IMR-90 (cell line): ENCODE measurements at regions not wholly inside any gene's neighbourhood (a gene's known extent, or its start where the extent isn't known, plus 50 kb on each side); places are given as distances from the start of the nearest gene placed in this dataset.

ENCODE experiments used
- ATAC-seq: fragments of 200-7000 bp; cut with Tn5 transposase; 2 replicates; pipeline ENCODE4 v1.9.1; 2020; ENCODE audit warnings: low read depth, mild to moderate bottlenecking, moderate library complexity
- BruUV-seq: library from RNA; stranded (reverse); fragments of 400-500 nt; replicated peaks from 2 replicates; lab custom pipeline; 2021; lab: Mats Ljungman, UMichigan
- CTCF ChIA-PET: fragments of 300-600 bp; formaldehyde crosslinking; extraction: SDS; loops from one replicate; lab custom pipeline; 2021; ENCODE audit warnings: antibody characterized with exemption; lab: Yijun Ruan, JAX
- POLR2A ChIA-PET: fragments of 300-600 bp; sonication (Branson Sonifier 250); formaldehyde crosslinking; loops from one replicate; lab custom pipeline; 2022; ENCODE audit warnings: antibody characterized with exemption; ENCODE audit not compliant: unreplicated experiment; lab: Charles Lee
- DNase-seq: peaks from one replicate; pipeline ENCODE4 v3.0.0; 2013
- H2AFZ ChIP-seq: replicated peaks from 2 replicates; pipeline ENCODE3; 2013; ENCODE audit warnings: low read length, mild to moderate bottlenecking; ENCODE audit not compliant: poor library complexity
- H2AK5ac ChIP-seq: 2 replicates; pipeline ENCODE4 v1.6.1; 2013; ENCODE audit warnings: low read depth, low read length, inconsistent platforms
- H2AK9ac ChIP-seq: replicated peaks from 2 replicates; pipeline ENCODE3; 2013; ENCODE audit warnings: mild to moderate bottlenecking, low read depth, low read length, moderate library complexity; ENCODE audit not compliant: poor library complexity
- H2BK120ac ChIP-seq: 2 replicates; pipeline ENCODE4 v1.6.1; 2013; ENCODE audit warnings: low read depth, low read length, inconsistent platforms
- H2BK15ac ChIP-seq: 3 replicates; pipeline ENCODE4 v1.6.1; 2013; ENCODE audit warnings: low read depth, low read length, inconsistent platforms
- H2BK20ac ChIP-seq: 2 replicates; pipeline ENCODE4 v1.6.1; 2013; ENCODE audit warnings: low read depth, mild to moderate bottlenecking, inconsistent platforms, low read length, moderate library complexity
- H2BK5ac ChIP-seq: 2 replicates; pipeline ENCODE4 v1.6.1; 2013; ENCODE audit warnings: mild to moderate bottlenecking, low read depth, low read length, inconsistent platforms; ENCODE audit not compliant: poor library complexity, severe bottlenecking
- H3K14ac ChIP-seq: replicated peaks from 2 replicates; pipeline ENCODE4 v1.6.1; 2013; ENCODE audit warnings: low read depth, low read length, inconsistent platforms
- H3K18ac ChIP-seq: 2 replicates; pipeline ENCODE4 v1.6.1; 2013; ENCODE audit warnings: low read depth, low read length, control low read depth
- H3K23ac ChIP-seq: 2 replicates; pipeline ENCODE4 v1.6.1; 2013; ENCODE audit warnings: low read depth, low read length, inconsistent platforms
- H3K27ac ChIP-seq: 2 replicates; pipeline ENCODE4 v1.5.1; 2013; ENCODE audit warnings: mild to moderate bottlenecking, control low read depth, low read length; ENCODE audit not compliant: insufficient read depth
- H3K27me3 ChIP-seq: 2 replicates; pipeline ENCODE4 v1.6.1; 2013; ENCODE audit warnings: low read length; ENCODE audit not compliant: control insufficient read depth, insufficient read depth
- H3K36me3 ChIP-seq: 2 replicates; pipeline ENCODE4 v1.6.1; 2013; ENCODE audit warnings: low read length, mixed read lengths; ENCODE audit not compliant: control insufficient read depth, insufficient read depth
- H3K4ac ChIP-seq: 2 replicates; pipeline ENCODE4 v1.6.1; 2013; ENCODE audit warnings: low read depth, low read length, inconsistent platforms
- H3K4me1 ChIP-seq: 2 replicates; pipeline ENCODE4 v1.6.1; 2013; ENCODE audit warnings: low read length, mixed read lengths; ENCODE audit not compliant: control insufficient read depth, insufficient read depth
- H3K4me2 ChIP-seq: 2 replicates; pipeline ENCODE4 v1.6.1; 2013; ENCODE audit warnings: low read depth, mild to moderate bottlenecking, control low read depth, low read length, moderate library complexity
- H3K4me3 ChIP-seq: 2 replicates; pipeline ENCODE4 v1.5.1; 2013; ENCODE audit warnings: low read depth, mild to moderate bottlenecking, control low read depth, low read length, moderate library complexity; ENCODE audit not compliant: insufficient read depth
- H3K56ac ChIP-seq: 2 replicates; pipeline ENCODE4 v1.6.1; 2013; ENCODE audit warnings: low read length, inconsistent platforms; ENCODE audit not compliant: insufficient read depth; ENCODE audit errors: extremely low read depth
- H3K79me1 ChIP-seq, 2 experiments: 2 replicates each; pipeline ENCODE4 v1.6.1; 2013; ENCODE audit warnings: low read length in 2 of 2, inconsistent platforms in 1 of 2, low read depth in 1 of 2
- H3K9ac ChIP-seq: 2 replicates; pipeline ENCODE4 v1.6.1; 2013; ENCODE audit warnings: low read depth, low read length, control low read depth
- H3K9me1 ChIP-seq: 2 replicates; pipeline ENCODE4 v1.6.1; 2013; ENCODE audit warnings: low read length, inconsistent platforms; ENCODE audit not compliant: insufficient read depth
- H3K9me3 ChIP-seq: 2 replicates; pipeline ENCODE4 v1.6.1; 2013; ENCODE audit warnings: low read length; ENCODE audit not compliant: control insufficient read depth, insufficient read depth
- H4K20me1 ChIP-seq: 2 replicates; pipeline ENCODE4 v1.6.1; 2013; ENCODE audit warnings: low read length, inconsistent platforms; ENCODE audit not compliant: insufficient read depth
- H4K5ac ChIP-seq: 2 replicates; pipeline ENCODE4 v1.6.1; 2013; ENCODE audit warnings: mild to moderate bottlenecking, low read depth, low read length, control low read depth
- H4K8ac ChIP-seq, 2 experiments: 2 replicates each; pipeline ENCODE4 v1.6.1; 2013; ENCODE audit warnings: low read depth in 2 of 2, low read length in 2 of 2, control low read depth in 1 of 2, inconsistent platforms in 1 of 2
- H4K91ac ChIP-seq: 2 replicates; pipeline ENCODE4 v1.6.1; 2013; ENCODE audit warnings: low read depth, low read length, inconsistent platforms; ENCODE audit not compliant: insufficient read depth
- BHLHE40 ChIP-seq: fragments of 150-350 bp; IDR thresholded peaks from 2 replicates; pipeline ENCODE4 v1.6.1; 2016; ENCODE audit warnings: mild to moderate bottlenecking, low read depth, low read length
- USF2 ChIP-seq: fragments of 150-350 bp; IDR thresholded peaks from 2 replicates; pipeline ENCODE4 v1.6.1; 2017; ENCODE audit warnings: mild to moderate bottlenecking, antibody characterized with exemption, low read length, low read depth
- WGBS, 2 experiments: methylation state at CpG; one replicate each; pipeline versions ENCODE4 v1.1.5 to v1.1.7; 2013; ENCODE audit warnings: missing lambda C conversion rate in 2 of 2; ENCODE audit not compliant: insufficient read length in 1 of 2; ENCODE audit errors: extremely low coverage in 2 of 2; 5-methylcytosine and 5-hydroxymethylcytosine counted together
- dilution Hi-C: fragments of 300-500 bp; cut with HindIII; formaldehyde crosslinking; loops from one replicate; pipeline ENCODE4 v1.14.3; 2018; ENCODE audit warnings: low sequenced_read_pairs; ENCODE audit not compliant: unreplicated experiment
- in situ Hi-C: fragments of 300-500 bp; cut with MboI; formaldehyde crosslinking; loops from 3 replicates; pipeline ENCODE4 v1.14.3; 2019; ENCODE audit warnings: low sequenced_read_pairs, inconsistent platforms, mixed read lengths
- intact Hi-C: fragments of 100-400 bp; cut with micrococcal nuclease; formaldehyde crosslinking; loops from 2 replicates; pipeline ENCODE4 v1.10.0; 2022

- no peak overlapping the region for H4K8ac ChIP-seq
- H3K4me2 ChIP-seq, result no peak overlapping the region
- ChIA-PET CTCF (no interaction called here), POLR2A (no interaction called here)
- H3K9ac ChIP-seq, result no peak overlapping the region
- no peaks in the 10 kb centered on the region for H3K9me3 ChIP-seq
- no peak overlapping the region for H2AK9ac ChIP-seq
- no peak overlapping the region for H3K14ac ChIP-seq
- no peaks in the 10 kb centered on the region for H3K9me1 ChIP-seq
- no peak overlapping the region for H4K5ac ChIP-seq
- H3K4me1 ChIP-seq, result no peaks in the 10 kb centered on the region
- BruUV-seq, result no TSS peak
- H2BK20ac ChIP-seq, result no peak overlapping the region
- intact Hi-C loops (no loop called here), dilution Hi-C loops (no loop called here), in situ Hi-C loops (no loop called here)
- no peaks in the 10 kb centered on the region for H4K20me1 ChIP-seq
- H2BK5ac ChIP-seq, result no peak overlapping the region
- no peak overlapping the region for H3K4ac ChIP-seq
- ATAC-seq (no peak), DNase-seq (no peak)
- no peaks in the 10 kb centered on the region for H3K79me1 ChIP-seq
- H3K23ac ChIP-seq, result no peak overlapping the region
- H2AFZ ChIP-seq, result no peak overlapping the region
- H2AK5ac ChIP-seq, result no peak overlapping the region
- no peaks in the 10 kb centered on the region for H3K36me3 ChIP-seq
- WGBS, 2 experiments, result 82% methylated on average over 3 of the region's 8 CpGs; no CpG with 5 or more reads in 1 of the 2 experiments
- H3K56ac ChIP-seq, result no peak overlapping the region
- H2BK120ac ChIP-seq, result no peak overlapping the region
- no peak overlapping the region for H4K91ac ChIP-seq
- H3K4me3 ChIP-seq, result no peak overlapping the region
- no peak overlapping the region for H3K18ac ChIP-seq
- H2BK15ac ChIP-seq, result no peak overlapping the region
- TF ChIP-seq BHLHE40 (no peak), USF2 (no peak)
- H3K27me3 ChIP-seq, result no peaks in the 10 kb centered on the region; the same call in 1 of the 2 replicates
- H3K27ac ChIP-seq, result no peak overlapping the region
These were observed 256.6 kb downstream of the LOXHD1 start for GRCh38 chr18:46400449-46400848.
